ENCODE measurements at regions not wholly inside any gene's neighbourhood (a gene's known extent, or its start where the extent isn't known, plus 50 kb on each side); places are given as distances from the start of the nearest gene placed in this dataset.

- Histone ChIP-seq H3K4me3 (no peak overlapping the region), H3K36me3 (no peaks in the 10 kb centered on the region), H3K4me1 (no peaks in the 10 kb centered on the region), H3K27ac (no peak overlapping the region), H3K9me3 (peaks cover 18% of the 10 kb centered on the region), H3K27me3 (ENCODE audit: low read depth) (no peaks in the 10 kb centered on the region)
- ATAC-seq (no peak), DNase-seq (no peak)
- intact Hi-C loops (cut with DNase I) = no loop called here
- TF ChIP-seq, protein P1, sequence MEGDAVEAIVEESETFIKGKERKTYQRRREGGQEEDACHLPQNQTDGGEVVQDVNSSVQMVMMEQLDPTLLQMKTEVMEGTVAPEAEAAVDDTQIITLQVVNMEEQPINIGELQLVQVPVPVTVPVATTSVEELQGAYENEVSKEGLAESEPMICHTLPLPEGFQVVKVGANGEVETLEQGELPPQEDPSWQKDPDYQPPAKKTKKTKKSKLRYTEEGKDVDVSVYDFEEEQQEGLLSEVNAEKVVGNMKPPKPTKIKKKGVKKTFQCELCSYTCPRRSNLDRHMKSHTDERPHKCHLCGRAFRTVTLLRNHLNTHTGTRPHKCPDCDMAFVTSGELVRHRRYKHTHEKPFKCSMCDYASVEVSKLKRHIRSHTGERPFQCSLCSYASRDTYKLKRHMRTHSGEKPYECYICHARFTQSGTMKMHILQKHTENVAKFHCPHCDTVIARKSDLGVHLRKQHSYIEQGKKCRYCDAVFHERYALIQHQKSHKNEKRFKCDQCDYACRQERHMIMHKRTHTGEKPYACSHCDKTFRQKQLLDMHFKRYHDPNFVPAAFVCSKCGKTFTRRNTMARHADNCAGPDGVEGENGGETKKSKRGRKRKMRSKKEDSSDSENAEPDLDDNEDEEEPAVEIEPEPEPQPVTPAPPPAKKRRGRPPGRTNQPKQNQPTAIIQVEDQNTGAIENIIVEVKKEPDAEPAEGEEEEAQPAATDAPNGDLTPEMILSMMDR (IDR thresholded peaks at IDR 0.05) = no peak
These were observed 151.6 kb upstream of the CSNK1A1L start for GRCh38 chr13:37257051-37257450.

GRCh38 chr13:37241786-37242185 lies 136.3 kb upstream of the CSNK1A1L start:
- Histone ChIP-seq H3K9me3 (no peaks in the 10 kb centered on the region), H3K4me1 (no peaks in the 10 kb centered on the region), H3K27me3 (ENCODE audit: low read depth) (no peaks in the 10 kb centered on the region), H3K36me3 (no peaks in the 10 kb centered on the region), H3K4me3 (no peak overlapping the region), H3K27ac (no peak overlapping the region)
- intact Hi-C loops (cut with DNase I) = no loop called here
- TF ChIP-seq, protein P1 (IDR thresholded peaks at IDR 0.05) = no peak
- DNase-seq = no peak
- ATAC-seq = no peak

DNA sequence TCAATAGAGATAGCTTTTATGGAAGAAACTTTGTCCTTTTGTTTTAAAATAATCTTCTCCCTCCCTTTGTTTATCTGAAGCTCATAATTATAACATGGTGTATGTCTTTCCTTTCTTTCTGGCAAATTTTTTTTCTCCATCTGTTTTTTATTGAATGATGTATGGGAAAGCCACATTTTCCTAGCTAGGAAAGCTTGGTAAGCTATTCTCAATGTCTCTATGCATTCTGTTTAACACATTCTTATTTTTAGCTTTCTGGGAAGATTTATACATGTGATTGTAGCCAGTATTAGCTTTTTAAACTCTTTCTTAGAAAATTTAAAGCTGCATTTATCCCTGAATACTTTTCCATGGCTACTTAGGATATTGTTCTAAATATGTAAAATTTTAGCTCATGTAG lies 124.9 kb upstream of the CSNK1A1L start:
- no peak for ATAC-seq
- Histone ChIP-seq H3K27me3 (ENCODE audit: low read depth) (no peaks in the 10 kb centered on the region), H3K27ac (no peak overlapping the region), H3K9me3 (peaks cover 10% of the 10 kb centered on the region), H3K4me3 (no peak overlapping the region), H3K36me3 (no peaks in the 10 kb centered on the region), H3K4me1 (no peaks in the 10 kb centered on the region)
- intact Hi-C loops (cut with DNase I) = no loop called here
- no peak for DNase-seq
- TF ChIP-seq, protein P1 (IDR thresholded peaks at IDR 0.05) = no peak

GRCh38 chr13:37229931-37230330 lies 124.5 kb upstream of the CSNK1A1L start:
- Histone ChIP-seq H3K4me3 (no peak overlapping the region), H3K9me3 (peaks cover 10% of the 10 kb centered on the region), H3K4me1 (no peaks in the 10 kb centered on the region), H3K36me3 (no peaks in the 10 kb centered on the region), H3K27ac (no peak overlapping the region), H3K27me3 (ENCODE audit: low read depth) (no peaks in the 10 kb centered on the region)
- no peak for DNase-seq
- intact Hi-C loops (cut with DNase I) = no loop called here
- TF ChIP-seq, protein P1 (IDR thresholded peaks at IDR 0.05) = no peak
- no peak for ATAC-seq

DNA sequence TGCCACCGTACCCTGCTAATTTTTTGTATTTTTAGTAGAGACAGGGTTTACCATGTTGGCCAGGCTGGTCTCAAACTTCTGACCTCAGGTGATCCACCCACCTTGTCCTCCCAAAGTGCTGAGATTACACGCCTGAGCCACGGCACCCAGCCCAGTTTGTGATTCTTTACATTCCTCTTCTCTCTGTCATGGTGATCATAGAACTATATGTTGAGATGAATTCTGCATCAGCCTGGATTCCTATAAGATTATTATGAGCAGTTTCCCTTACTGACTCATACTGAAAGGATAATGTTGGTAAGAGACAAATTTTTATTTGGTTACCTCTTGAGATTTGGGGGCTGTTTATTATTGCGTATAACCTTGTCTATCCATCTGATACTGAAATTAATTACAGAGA lies 121.5 kb upstream of the CSNK1A1L start:
- DNase-seq (no peak), ATAC-seq (no peak)
- Histone ChIP-seq H3K27me3 (ENCODE audit: low read depth) (no peaks in the 10 kb centered on the region), H3K4me1 (no peaks in the 10 kb centered on the region), H3K27ac (no peak overlapping the region), H3K36me3 (no peaks in the 10 kb centered on the region), H3K4me3 (no peak overlapping the region), H3K9me3 (peaks cover 10% of the 10 kb centered on the region)
- TF ChIP-seq, protein P1 (IDR thresholded peaks at IDR 0.05) = no peak
- intact Hi-C loops (cut with DNase I) = no loop called here
